ENCODE measurements at regions not wholly inside any gene's neighbourhood (a gene's known extent, or its start where the extent isn't known, plus 50 kb on each side); places are given as distances from the start of the nearest gene placed in this dataset.

- H3K27ac ChIP-seq (ENCODE audit: low read depth, low read length): no peak overlapping the region
- H3K4me3 ChIP-seq (ENCODE audit: insufficient read depth, low read length, poor library complexity, severe bottlenecking): no peak overlapping the region
- no peak overlapping the region for H3K9ac ChIP-seq (ENCODE audit: low read length)
- H2AFZ ChIP-seq (ENCODE audit: low read depth, low read length, severe bottlenecking): no peak overlapping the region
- H3K9me2 ChIP-seq (replicated peaks; ENCODE audit: insufficient read depth, low read length): no peaks in the 10 kb centered on the region
- no peaks in the 10 kb centered on the region for H4K20me1 ChIP-seq (ENCODE audit: low read depth, low read length)
- no peak overlapping the region for H3K4me2 ChIP-seq (ENCODE audit: low read depth, low read length, poor library complexity, severe bottlenecking)
- no peak for TF ChIP-seq EZH2phosphoT487 (conservative IDR thresholded peaks at IDR 0.05; ENCODE audit: low read length)
- TF ChIP-seq, protein P1, sequence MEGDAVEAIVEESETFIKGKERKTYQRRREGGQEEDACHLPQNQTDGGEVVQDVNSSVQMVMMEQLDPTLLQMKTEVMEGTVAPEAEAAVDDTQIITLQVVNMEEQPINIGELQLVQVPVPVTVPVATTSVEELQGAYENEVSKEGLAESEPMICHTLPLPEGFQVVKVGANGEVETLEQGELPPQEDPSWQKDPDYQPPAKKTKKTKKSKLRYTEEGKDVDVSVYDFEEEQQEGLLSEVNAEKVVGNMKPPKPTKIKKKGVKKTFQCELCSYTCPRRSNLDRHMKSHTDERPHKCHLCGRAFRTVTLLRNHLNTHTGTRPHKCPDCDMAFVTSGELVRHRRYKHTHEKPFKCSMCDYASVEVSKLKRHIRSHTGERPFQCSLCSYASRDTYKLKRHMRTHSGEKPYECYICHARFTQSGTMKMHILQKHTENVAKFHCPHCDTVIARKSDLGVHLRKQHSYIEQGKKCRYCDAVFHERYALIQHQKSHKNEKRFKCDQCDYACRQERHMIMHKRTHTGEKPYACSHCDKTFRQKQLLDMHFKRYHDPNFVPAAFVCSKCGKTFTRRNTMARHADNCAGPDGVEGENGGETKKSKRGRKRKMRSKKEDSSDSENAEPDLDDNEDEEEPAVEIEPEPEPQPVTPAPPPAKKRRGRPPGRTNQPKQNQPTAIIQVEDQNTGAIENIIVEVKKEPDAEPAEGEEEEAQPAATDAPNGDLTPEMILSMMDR (IDR thresholded peaks at IDR 0.05; ENCODE audit: insufficient read depth, low read length, poor library complexity, severe bottlenecking): no peak
- H3K36me3 ChIP-seq (ENCODE audit: low read length): no peaks in the 10 kb centered on the region
- H3F3A ChIP-seq (ENCODE audit: insufficient read depth): no peaks in the 10 kb centered on the region
- H3K79me2 ChIP-seq (ENCODE audit: insufficient read depth, low read length): no peaks in the 10 kb centered on the region
- H3K9me3 ChIP-seq (ENCODE audit: insufficient read depth, low read length): no peaks in the 10 kb centered on the region
- H3K27me3 ChIP-seq (ENCODE audit: low read length): no peaks in the 10 kb centered on the region
Measured at GRCh38 chr7:35405461-35405860, 151.6 kb upstream of the TBX20 start.

GRCh38 chr7:35401217-35401879, 147.4 kb upstream of the TBX20 start:
- TF ChIP-seq, protein P1 (IDR thresholded peaks at IDR 0.05; ENCODE audit: insufficient read depth, low read length, poor library complexity, severe bottlenecking): no peak
- H3K9me3 ChIP-seq (ENCODE audit: insufficient read depth, low read length): no peaks in the 10 kb centered on the region
- H3K9ac ChIP-seq (ENCODE audit: low read length): no peak overlapping the region
- no peak overlapping the region for H3K27ac ChIP-seq (ENCODE audit: low read depth, low read length)
- no peak overlapping the region for H3K4me3 ChIP-seq (ENCODE audit: insufficient read depth, low read length, poor library complexity, severe bottlenecking)
- H3K79me2 ChIP-seq (ENCODE audit: insufficient read depth, low read length): no peaks in the 10 kb centered on the region
- no peaks in the 10 kb centered on the region for H4K20me1 ChIP-seq (ENCODE audit: low read depth, low read length)
- H3K9me2 ChIP-seq (replicated peaks; ENCODE audit: insufficient read depth, low read length): no peaks in the 10 kb centered on the region
- H3K4me2 ChIP-seq (ENCODE audit: low read depth, low read length, poor library complexity, severe bottlenecking): no peak overlapping the region
- no peaks in the 10 kb centered on the region for H3F3A ChIP-seq (ENCODE audit: insufficient read depth)
- no peaks in the 10 kb centered on the region for H3K27me3 ChIP-seq (ENCODE audit: low read length)
- H2AFZ ChIP-seq (ENCODE audit: low read depth, low read length, severe bottlenecking): no peak overlapping the region
- no peaks in the 10 kb centered on the region for H3K36me3 ChIP-seq (ENCODE audit: low read length)

DNA sequence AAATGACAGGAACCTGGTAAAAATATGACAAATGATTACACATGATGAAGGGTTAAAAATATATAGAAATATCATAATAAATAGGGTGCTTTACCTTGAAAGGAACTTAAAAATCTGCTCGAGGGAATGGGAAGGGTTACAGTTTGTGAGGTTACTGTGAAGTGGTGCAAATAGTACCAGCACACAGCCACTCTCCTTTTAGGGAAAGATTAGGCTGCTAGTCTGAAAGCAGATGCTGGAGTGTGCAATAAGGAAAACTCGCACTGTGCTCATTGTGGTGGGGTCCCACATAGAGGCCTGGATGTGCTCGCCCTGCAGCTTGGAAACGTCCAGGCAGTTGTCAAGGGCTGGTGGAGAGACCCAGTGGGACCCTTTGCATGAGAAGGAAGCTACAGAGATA, 145.9 kb upstream of the TBX20 start:
- Histone ChIP-seq H2AFZ (ENCODE audit: low read depth, low read length, severe bottlenecking) (no peak overlapping the region), H3K79me2 (ENCODE audit: insufficient read depth, low read length) (no peaks in the 10 kb centered on the region), H3F3A (ENCODE audit: insufficient read depth) (no peaks in the 10 kb centered on the region), H3K4me3 (ENCODE audit: insufficient read depth, low read length, poor library complexity, severe bottlenecking) (no peak overlapping the region), H3K9me2 (replicated peaks; ENCODE audit: insufficient read depth, low read length) (no peaks in the 10 kb centered on the region), H4K20me1 (ENCODE audit: low read depth, low read length) (no peaks in the 10 kb centered on the region), H3K4me2 (ENCODE audit: low read depth, low read length, poor library complexity, severe bottlenecking) (no peak overlapping the region), H3K36me3 (ENCODE audit: low read length) (no peaks in the 10 kb centered on the region), H3K27ac (ENCODE audit: low read depth, low read length) (no peak overlapping the region), H3K27me3 (ENCODE audit: low read length) (no peaks in the 10 kb centered on the region), H3K9ac (ENCODE audit: low read length) (no peak overlapping the region), H3K9me3 (ENCODE audit: insufficient read depth, low read length) (no peaks in the 10 kb centered on the region)
- TF ChIP-seq, protein P1 (IDR thresholded peaks at IDR 0.05; ENCODE audit: insufficient read depth, low read length, poor library complexity, severe bottlenecking): no peak
- no peak for TF ChIP-seq EZH2phosphoT487 (conservative IDR thresholded peaks at IDR 0.05; ENCODE audit: low read length)

Measured in SU-DHL-6 (cell line).